HL-60 (cell line): ENCODE measurements at regions not wholly inside any gene's neighbourhood (a gene's known extent, or its start where the extent isn't known, plus 50 kb on each side); places are given as distances from the start of the nearest gene placed in this dataset.

Source experiments
- DNase-seq, 2 experiments: peaks; one replicate each; pipeline ENCODE4 v3.0.0-alpha.2; 2010 to 2020; ENCODE audit warnings: low read depth in 1 of 2, low spot score in 1 of 2
- H3K27ac ChIP-seq: fragments of 250-450 bp; sonication (Bioruptor Pico); replicated peaks from 2 replicates; pipeline ENCODE4 v1.5.1; 2020; ENCODE audit warnings: mild to moderate bottlenecking, moderate library complexity
- H3K27me3 ChIP-seq: fragments of 250-450 bp; sonication (Bioruptor Pico); 2 replicates; pipeline ENCODE4 v1.5.1; 2021; ENCODE audit warnings: mild to moderate bottlenecking, moderate library complexity; ENCODE audit not compliant: insufficient read depth, poor library complexity, severe bottlenecking
- H3K4me3 ChIP-seq: replicated peaks from 2 replicates; pipeline ENCODE4 v1.5.1; 2011; ENCODE audit warnings: mild to moderate bottlenecking, control low read depth, low read length; ENCODE audit not compliant: insufficient read depth
- CTCF ChIP-seq: IDR thresholded peaks from one replicate; pipeline ENCODE4 v1.5.1; 2011; ENCODE audit warnings: low read length, control low read depth, inconsistent platforms; ENCODE audit not compliant: insufficient read depth
- GABPA ChIP-seq: IDR thresholded peaks from 2 replicates; pipeline ENCODE4 v1.6.1; 2012; ENCODE audit warnings: low read depth
- POLR2AphosphoS5 ChIP-seq: IDR thresholded peaks from 2 replicates; pipeline ENCODE4 v1.6.1; 2012; ENCODE audit warnings: low read depth
- REST ChIP-seq: IDR thresholded peaks from 2 replicates; pipeline ENCODE4 v1.6.1; 2012; ENCODE audit warnings: low read depth; ENCODE audit not compliant: insufficient replicate concordance
- SPI1 ChIP-seq: IDR thresholded peaks from 2 replicates; pipeline ENCODE4 v1.6.1; 2012; ENCODE audit warnings: low read depth, mild to moderate bottlenecking, borderline replicate concordance

GRCh38 chr4:152206185-152206584, 329.7 kb downstream of the FBXW7 start:
- no peak for DNase-seq
- TF ChIP-seq POLR2AphosphoS5: no peak
- no peak for TF ChIP-seq CTCF
- TF ChIP-seq REST: no peak
- no peak for TF ChIP-seq SPI1
- TF ChIP-seq GABPA: no peak
- H3K4me3 ChIP-seq: no peak overlapping the region
- no peak overlapping the region for H3K27ac ChIP-seq
- no peaks in the 10 kb centered on the region for H3K27me3 ChIP-seq

- DNase-seq: no peak
- TF ChIP-seq CTCF (no peak), REST (no peak)
- Histone ChIP-seq H3K27ac (no peak overlapping the region), H3K4me3 (no peak overlapping the region), H3K27me3 (no peaks in the 10 kb centered on the region)
These were observed 333.5 kb downstream of the FBXW7 start for GRCh38 chr4:152202415-152202814.

- no peaks in the 10 kb centered on the region for H3K27me3 ChIP-seq
- no peak overlapping the region for H3K27ac ChIP-seq
- TF ChIP-seq REST: no peak
- no peak for TF ChIP-seq POLR2AphosphoS5
- no peak for TF ChIP-seq GABPA
- no peak for TF ChIP-seq SPI1
- no peak for DNase-seq
- H3K4me3 ChIP-seq: no peak overlapping the region
These were observed 335.2 kb downstream of the FBXW7 start for GRCh38 chr4:152200511-152201333.
